ENCODE measurements at regions not wholly inside any gene's neighbourhood (a gene's known extent, or its start where the extent isn't known, plus 50 kb on each side); places are given as distances from the start of the nearest gene placed in this dataset.

DNA sequence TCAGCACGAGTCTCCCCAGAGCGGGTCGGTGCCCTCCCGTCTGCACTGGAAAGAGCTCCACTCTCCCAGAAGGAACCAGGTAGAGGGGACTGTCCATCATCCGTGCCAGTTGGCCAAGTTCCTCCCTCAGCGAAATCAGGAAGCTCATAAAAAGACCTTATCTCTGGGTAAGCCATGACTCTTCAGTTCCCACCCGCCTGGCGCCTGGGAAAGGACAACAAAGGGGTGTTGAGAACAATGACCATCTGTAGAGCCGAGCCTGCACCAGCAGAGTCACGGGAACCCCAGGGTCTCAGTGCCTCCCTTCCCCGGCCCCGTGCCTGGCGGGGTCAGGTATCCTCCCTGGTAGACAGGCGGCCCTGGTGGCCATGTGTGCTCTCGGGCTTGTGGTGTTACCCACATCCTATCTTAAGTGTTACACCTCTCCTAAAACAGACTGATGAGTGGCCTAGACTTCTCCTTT is 190.7 kb downstream of the AXIN2 start:
- Histone ChIP-seq H3K4me3 (ENCODE audit: control insufficient read depth in 2 of 3, extremely low read depth in 1 of 3, insufficient read depth in 2 of 3, low read depth in 1 of 3, low read length in 3 of 3) (no peak overlapping the region), H3K79me2 (ENCODE audit: control insufficient read depth, insufficient read depth, low read length) (no peaks in the 10 kb centered on the region), H2AFZ (ENCODE audit: control insufficient read depth, low read length) (no peak overlapping the region), H3K4me2 (ENCODE audit: control insufficient read depth, extremely low read depth, insufficient read depth, low read depth, low read length) (no peak overlapping the region), H3K27ac (ENCODE audit: control insufficient read depth, insufficient read depth, low read length) (no peak overlapping the region), H3K36me3 (ENCODE audit: control insufficient read depth in 2 of 2, extremely low read depth in 1 of 2, insufficient read depth in 2 of 2, low read length in 2 of 2) (no peaks in the 10 kb centered on the region), H3K9me3 (ENCODE audit: control insufficient read depth, low read depth, low read length) (no peaks in the 10 kb centered on the region), H4K20me1 (ENCODE audit: control insufficient read depth, extremely low read depth, insufficient read depth, low read length) (no peaks in the 10 kb centered on the region), H3K9me1 (ENCODE audit: control insufficient read depth, extremely low read depth, insufficient read depth, low read length) (no peaks in the 10 kb centered on the region), H3K4me1 (ENCODE audit: control insufficient read depth, extremely low read depth, insufficient read depth, low read length) (no peaks in the 10 kb centered on the region), H3K27me3 (ENCODE audit: control insufficient read depth, extremely low read depth, insufficient read depth, low read length) (no peaks in the 10 kb centered on the region), H3K9ac (ENCODE audit: control insufficient read depth, extremely low read depth, insufficient read depth, low read length) (no peak overlapping the region)
- dilution Hi-C loops (cut with MboI; ENCODE audit: extremely low pct_ligation_motif_present, low sequenced_read_pairs): no loop called here
- DNase-seq (ENCODE audit: low read depth, low spot score) (no peak), FAIRE-seq (no peak)
- no peak for TF ChIP-seq EZH2 (IDR thresholded peaks at IDR 0.05; ENCODE audit: low read length)
- TF ChIP-seq, protein P1, sequence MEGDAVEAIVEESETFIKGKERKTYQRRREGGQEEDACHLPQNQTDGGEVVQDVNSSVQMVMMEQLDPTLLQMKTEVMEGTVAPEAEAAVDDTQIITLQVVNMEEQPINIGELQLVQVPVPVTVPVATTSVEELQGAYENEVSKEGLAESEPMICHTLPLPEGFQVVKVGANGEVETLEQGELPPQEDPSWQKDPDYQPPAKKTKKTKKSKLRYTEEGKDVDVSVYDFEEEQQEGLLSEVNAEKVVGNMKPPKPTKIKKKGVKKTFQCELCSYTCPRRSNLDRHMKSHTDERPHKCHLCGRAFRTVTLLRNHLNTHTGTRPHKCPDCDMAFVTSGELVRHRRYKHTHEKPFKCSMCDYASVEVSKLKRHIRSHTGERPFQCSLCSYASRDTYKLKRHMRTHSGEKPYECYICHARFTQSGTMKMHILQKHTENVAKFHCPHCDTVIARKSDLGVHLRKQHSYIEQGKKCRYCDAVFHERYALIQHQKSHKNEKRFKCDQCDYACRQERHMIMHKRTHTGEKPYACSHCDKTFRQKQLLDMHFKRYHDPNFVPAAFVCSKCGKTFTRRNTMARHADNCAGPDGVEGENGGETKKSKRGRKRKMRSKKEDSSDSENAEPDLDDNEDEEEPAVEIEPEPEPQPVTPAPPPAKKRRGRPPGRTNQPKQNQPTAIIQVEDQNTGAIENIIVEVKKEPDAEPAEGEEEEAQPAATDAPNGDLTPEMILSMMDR (optimal IDR thresholded peaks at IDR 0.05 in 1 of 3, IDR thresholded peaks at IDR 0.05 in 1 of 3, conservative IDR thresholded peaks at IDR 0.05 in 1 of 3; ENCODE audit: extremely low read depth in 1 of 3, insufficient read depth in 2 of 3, low read length in 3 of 3): no peak

DNA sequence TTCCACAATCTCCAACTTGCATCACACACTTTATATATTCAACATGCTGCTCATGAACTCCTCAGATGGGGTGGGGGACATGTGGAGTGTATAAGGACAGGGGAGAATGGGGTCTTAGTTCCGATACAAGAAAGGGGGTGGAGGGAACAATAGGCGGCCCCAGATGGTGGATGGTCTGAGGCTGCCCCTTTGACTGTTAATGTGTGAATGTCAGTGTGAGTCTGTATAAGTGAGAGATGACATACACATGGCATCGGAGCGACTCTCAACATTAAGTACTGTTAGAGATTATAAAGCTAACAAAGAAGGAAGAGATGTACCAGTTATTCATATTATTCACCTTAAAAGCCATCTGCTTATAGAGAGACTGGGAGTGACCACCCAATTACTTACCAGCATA is 193.1 kb downstream of the AXIN2 start:
- Histone ChIP-seq H3K4me1 (ENCODE audit: control insufficient read depth, extremely low read depth, insufficient read depth, low read length) (no peaks in the 10 kb centered on the region), H4K20me1 (ENCODE audit: control insufficient read depth, extremely low read depth, insufficient read depth, low read length) (no peaks in the 10 kb centered on the region), H3K9ac (ENCODE audit: control insufficient read depth, extremely low read depth, insufficient read depth, low read length) (no peak overlapping the region), H3K36me3 (ENCODE audit: control insufficient read depth in 2 of 2, extremely low read depth in 1 of 2, insufficient read depth in 2 of 2, low read length in 2 of 2) (no peaks in the 10 kb centered on the region), H3K27ac (ENCODE audit: control insufficient read depth, insufficient read depth, low read length) (no peak overlapping the region), H3K9me1 (ENCODE audit: control insufficient read depth, extremely low read depth, insufficient read depth, low read length) (no peaks in the 10 kb centered on the region), H2AFZ (ENCODE audit: control insufficient read depth, low read length) (no peak overlapping the region), H3K79me2 (ENCODE audit: control insufficient read depth, insufficient read depth, low read length) (no peaks in the 10 kb centered on the region), H3K4me3 (ENCODE audit: control insufficient read depth in 2 of 3, extremely low read depth in 1 of 3, insufficient read depth in 2 of 3, low read depth in 1 of 3, low read length in 3 of 3) (no peak overlapping the region), H3K27me3 (ENCODE audit: control insufficient read depth, extremely low read depth, insufficient read depth, low read length) (no peaks in the 10 kb centered on the region), H3K4me2 (ENCODE audit: control insufficient read depth, extremely low read depth, insufficient read depth, low read depth, low read length) (no peak overlapping the region), H3K9me3 (ENCODE audit: control insufficient read depth, low read depth, low read length) (no peaks in the 10 kb centered on the region)
- no peak for DNase-seq (ENCODE audit: low read depth, low spot score)
- TF ChIP-seq, protein P1 (optimal IDR thresholded peaks at IDR 0.05 in 1 of 3, IDR thresholded peaks at IDR 0.05 in 1 of 3, conservative IDR thresholded peaks at IDR 0.05 in 1 of 3; ENCODE audit: extremely low read depth in 1 of 3, insufficient read depth in 2 of 3, low read length in 3 of 3): no peak
- no peak for TF ChIP-seq EZH2 (IDR thresholded peaks at IDR 0.05; ENCODE audit: low read length)
- dilution Hi-C loops (cut with MboI; ENCODE audit: extremely low pct_ligation_motif_present, low sequenced_read_pairs): no loop called here
- no peak for FAIRE-seq
